Psoas muscle (tissue), 7 donors: ENCODE measurements at regions not wholly inside any gene's neighbourhood (a gene's known extent, or its start where the extent isn't known, plus 50 kb on each side); places are given as distances from the start of the nearest gene placed in this dataset.

Experiments
- ATAC-seq, 4 donors: fragments of 200-7000 bp; cut with Tn5 transposase; one replicate each; pipeline ENCODE4 v1.9.1; 2020; ENCODE audit warnings: moderate library complexity in 3 of 4, mild to moderate bottlenecking in 2 of 4
- DNase-seq, 2 donors: peaks; one replicate each; pipeline ENCODE4 v3.0.0-alpha.2; 2020
- H3K27ac ChIP-seq: fragments of 200-600 bp; one replicate; pipeline ENCODE4 v1.8.0; 2022
- H3K27me3 ChIP-seq, 3 donors: fragments of 200-600 bp in 1 of 3; one replicate each; pipeline versions ENCODE4 v1.6.1 to v1.8.0; 2013 to 2022; ENCODE audit warnings: low read length in 2 of 3, mild to moderate bottlenecking in 2 of 3, moderate library complexity in 1 of 3; ENCODE audit not compliant: insufficient read depth in 3 of 3
- H3K36me3 ChIP-seq, 2 donors: fragments of 200-600 bp in 1 of 2; one replicate each; pipeline versions ENCODE4 v1.6.1 to v1.8.0; 2013 to 2022; ENCODE audit warnings: low read depth in 1 of 2, mild to moderate bottlenecking in 1 of 2, moderate library complexity in 1 of 2; ENCODE audit not compliant: insufficient read depth in 1 of 2
- H3K4me1 ChIP-seq: fragments of 200-600 bp; one replicate; pipeline ENCODE4 v1.8.0; 2022
- H3K4me3 ChIP-seq: fragments of 200-600 bp; one replicate; pipeline ENCODE4 v1.8.0; 2022; ENCODE audit warnings: mild to moderate bottlenecking
- H3K9me3 ChIP-seq: fragments of 200-600 bp; one replicate; pipeline ENCODE4 v1.8.0; 2022
- WGBS, 3 donors: extraction: QIAGEN DNeasy Blood & Tissue Kit; methylation state at CpG; one replicate each; pipeline versions ENCODE4 v1.1.6 to v1.1.7; 2013; 5-methylcytosine and 5-hydroxymethylcytosine counted together
- intact Hi-C, 2 donors: fragments of 100-400 bp; cut with DNase I; formaldehyde crosslinking; loops; one replicate each; pipeline versions ENCODE4 v1.11.0 to v1.14.2; 2022
- TF ChIP-seq, protein P1 (sequence below): fragments of 200-600 bp; IDR thresholded peaks from one replicate; pipeline ENCODE4 v1.8.0; 2022; ENCODE audit warnings: antibody characterized with exemption
- donor health status: healthy with polysubstance abuse.
- donor health status: DM: no; HTN: no; CAD: no; lungs with moderate emphysema.
- donor health status: Bipolar disorder and iron deficiency.
- donor health status: healthy.
- donor health status: DM: yes; HTN: yes; CAD: no.
- donor health status: DM: no; HTN: no; CAD: no.
- donor health status: DM: yes; HTN: yes; CAD: no.

DNA sequence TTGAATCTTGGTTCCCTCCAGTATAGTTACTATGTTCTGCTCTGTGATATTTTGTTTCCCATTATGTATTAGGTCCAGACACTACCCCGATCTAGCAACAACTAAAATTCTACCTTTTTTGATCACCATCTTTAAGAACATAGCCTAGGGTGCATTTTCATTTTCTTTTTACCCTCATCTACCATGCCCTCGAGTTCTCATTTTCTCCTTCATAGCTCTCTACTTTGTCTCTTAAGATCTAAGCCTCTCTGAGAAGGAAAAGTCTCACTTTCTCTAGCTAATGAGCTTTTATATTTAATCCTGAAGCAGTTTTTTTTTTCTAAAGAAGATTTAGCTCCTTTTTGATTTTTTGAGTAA lies 1089.4 kb upstream of the SLC39A10 start:
- Histone ChIP-seq H3K4me3 (no peak overlapping the region), H3K9me3 (no peaks in the 10 kb centered on the region), H3K4me1 (no peaks in the 10 kb centered on the region), H3K36me3 (no peaks in the 10 kb centered on the region), H3K27ac (no peak overlapping the region), H3K27me3 (no peaks in the 10 kb centered on the region)
- TF ChIP-seq, protein P1, sequence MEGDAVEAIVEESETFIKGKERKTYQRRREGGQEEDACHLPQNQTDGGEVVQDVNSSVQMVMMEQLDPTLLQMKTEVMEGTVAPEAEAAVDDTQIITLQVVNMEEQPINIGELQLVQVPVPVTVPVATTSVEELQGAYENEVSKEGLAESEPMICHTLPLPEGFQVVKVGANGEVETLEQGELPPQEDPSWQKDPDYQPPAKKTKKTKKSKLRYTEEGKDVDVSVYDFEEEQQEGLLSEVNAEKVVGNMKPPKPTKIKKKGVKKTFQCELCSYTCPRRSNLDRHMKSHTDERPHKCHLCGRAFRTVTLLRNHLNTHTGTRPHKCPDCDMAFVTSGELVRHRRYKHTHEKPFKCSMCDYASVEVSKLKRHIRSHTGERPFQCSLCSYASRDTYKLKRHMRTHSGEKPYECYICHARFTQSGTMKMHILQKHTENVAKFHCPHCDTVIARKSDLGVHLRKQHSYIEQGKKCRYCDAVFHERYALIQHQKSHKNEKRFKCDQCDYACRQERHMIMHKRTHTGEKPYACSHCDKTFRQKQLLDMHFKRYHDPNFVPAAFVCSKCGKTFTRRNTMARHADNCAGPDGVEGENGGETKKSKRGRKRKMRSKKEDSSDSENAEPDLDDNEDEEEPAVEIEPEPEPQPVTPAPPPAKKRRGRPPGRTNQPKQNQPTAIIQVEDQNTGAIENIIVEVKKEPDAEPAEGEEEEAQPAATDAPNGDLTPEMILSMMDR = no peak
- intact Hi-C loops = no loop called here
- DNase-seq (no peak), ATAC-seq (no peak)
- 78 to 86% (median 85%) methylated on average over 2 of the region's 2 CpGs for WGBS, 3 donors

DNA sequence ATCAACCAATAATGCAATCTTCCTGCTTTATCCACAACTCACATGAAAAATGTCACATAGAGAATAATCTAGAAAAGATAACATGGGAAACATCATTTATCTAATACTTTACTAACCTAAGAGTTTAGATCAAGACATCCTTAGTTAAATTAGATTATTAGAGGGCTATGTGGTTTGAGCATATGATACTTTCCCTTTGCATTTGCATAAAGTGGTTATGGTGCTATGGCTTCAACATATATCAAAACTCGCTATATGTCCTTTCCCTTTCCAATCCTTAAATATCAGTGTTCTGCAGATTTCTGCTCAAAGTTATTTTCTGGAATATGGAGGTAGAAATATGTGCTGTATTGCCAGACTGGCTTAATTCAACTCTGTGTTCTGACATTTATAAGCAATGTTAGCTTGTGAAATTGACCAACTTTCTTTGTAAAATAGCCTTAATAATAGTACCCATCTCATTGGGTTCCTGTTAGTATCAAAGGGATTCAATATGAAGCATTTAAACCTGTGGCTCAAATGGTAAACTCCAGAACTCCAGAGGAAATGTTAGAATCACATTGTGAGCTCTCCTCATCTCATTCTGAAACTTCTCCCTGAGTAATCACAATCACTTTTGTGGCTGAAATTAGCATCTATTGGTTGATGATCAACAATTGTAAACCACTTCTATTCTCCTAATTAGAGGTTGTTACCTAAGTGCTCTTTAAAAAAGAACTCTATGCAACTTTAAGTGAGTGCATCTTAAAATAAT lies 1089.9 kb upstream of the SLC39A10 start:
- DNase-seq (no peak), ATAC-seq (no peak)
- TF ChIP-seq, protein P1 = no peak
- H3K4me3 ChIP-seq = no peak overlapping the region
- no peaks in the 10 kb centered on the region for H3K4me1 ChIP-seq
- H3K27ac ChIP-seq = no peak overlapping the region
- 88 to 97% (median 95%) methylated on average over 1 of the region's 1 CpG for WGBS, 3 donors
- no peaks in the 10 kb centered on the region for H3K27me3 ChIP-seq
- no peaks in the 10 kb centered on the region for H3K9me3 ChIP-seq
- intact Hi-C loops = no loop called here
- no peaks in the 10 kb centered on the region for H3K36me3 ChIP-seq

DNA sequence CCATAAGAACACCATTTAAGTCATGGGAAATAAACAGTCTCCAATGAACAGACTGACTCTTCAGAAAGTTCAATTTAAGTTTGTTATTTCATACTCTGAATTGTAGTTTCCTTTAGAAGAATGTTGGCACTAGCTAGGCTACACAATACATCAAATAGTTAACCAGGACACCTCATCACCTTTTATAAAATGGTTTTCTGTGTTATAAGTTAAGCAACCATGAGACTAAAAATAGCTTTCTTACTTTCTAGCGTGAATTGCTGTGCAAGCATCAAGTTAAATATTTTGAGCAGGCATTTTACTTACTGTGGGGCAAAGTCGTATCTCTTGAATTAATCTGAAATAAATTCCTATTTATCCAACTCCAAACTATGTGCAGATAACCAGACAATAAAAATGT lies 1092.6 kb upstream of the SLC39A10 start:
- intact Hi-C loops = no loop called here
- TF ChIP-seq, protein P1 = no peak
- WGBS, 3 donors = 44 to 55% (median 55%) methylated on average over 2 of the region's 2 CpGs
- Histone ChIP-seq H3K27me3 (no peaks in the 10 kb centered on the region), H3K27ac (no peak overlapping the region), H3K9me3 (no peaks in the 10 kb centered on the region), H3K4me1 (no peaks in the 10 kb centered on the region), H3K36me3 (no peaks in the 10 kb centered on the region), H3K4me3 (no peak overlapping the region)
- ATAC-seq (no peak), DNase-seq (no peak)

DNA sequence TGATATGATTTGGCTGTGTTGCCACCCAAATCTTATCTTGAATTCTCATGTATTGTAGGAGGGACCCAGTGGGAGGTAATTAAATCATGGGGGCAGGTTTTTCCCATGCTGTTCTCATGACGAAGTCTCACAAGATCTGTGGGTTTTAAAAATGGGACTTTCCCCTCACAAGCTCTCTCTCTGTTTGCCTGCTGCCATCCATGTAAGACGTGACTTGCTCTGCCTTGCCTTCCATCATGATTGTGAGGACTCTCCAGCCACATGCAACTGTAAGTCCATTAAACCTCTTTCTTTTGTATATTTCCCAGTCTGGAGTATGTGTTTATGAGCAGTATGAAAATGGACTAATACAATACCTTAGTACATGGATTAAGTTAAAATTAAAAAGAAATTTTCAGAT lies 1094.7 kb upstream of the SLC39A10 start:
- no peak overlapping the region for H3K27ac ChIP-seq
- intact Hi-C loops = no loop called here
- no peaks in the 10 kb centered on the region for H3K36me3 ChIP-seq
- H3K27me3 ChIP-seq = no peaks in the 10 kb centered on the region
- DNase-seq (no peak), ATAC-seq (no peak)
- WGBS, 3 donors = 81 to 89% (median 83%) methylated on average over 2 of the region's 2 CpGs
- no peaks in the 10 kb centered on the region for H3K4me1 ChIP-seq
- H3K4me3 ChIP-seq = no peak overlapping the region
- TF ChIP-seq, protein P1 = no peak
- H3K9me3 ChIP-seq = no peaks in the 10 kb centered on the region

DNA sequence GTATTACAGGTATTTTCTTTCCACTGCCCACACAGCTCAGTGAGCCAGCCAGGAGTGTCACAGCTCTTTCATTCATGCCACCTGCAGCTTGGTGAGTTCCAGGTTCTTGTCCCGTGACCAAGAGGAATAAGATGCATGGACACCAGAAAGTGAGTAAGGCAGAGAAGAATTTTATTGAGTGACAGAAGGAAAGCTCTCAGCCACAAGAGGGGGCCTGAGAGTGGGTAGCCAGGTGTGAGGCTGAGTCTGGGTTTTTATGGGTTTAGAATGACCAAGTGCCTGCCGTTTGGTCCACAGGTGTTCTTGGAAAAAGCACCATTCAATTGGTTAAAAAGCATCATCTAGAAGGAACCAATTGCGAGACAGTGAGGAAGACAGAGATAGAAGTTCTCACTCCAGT lies 1097.1 kb upstream of the SLC39A10 start:
- Histone ChIP-seq H3K4me3 (no peak overlapping the region), H3K36me3 (no peaks in the 10 kb centered on the region), H3K27ac (no peak overlapping the region), H3K27me3 (no peaks in the 10 kb centered on the region), H3K4me1 (no peaks in the 10 kb centered on the region), H3K9me3 (no peaks in the 10 kb centered on the region)
- DNase-seq (no peak), ATAC-seq (no peak)
- TF ChIP-seq, protein P1 = no peak
- WGBS, 3 donors = 85 to 89% (median 87%) methylated on average over 3 of the region's 3 CpGs
- intact Hi-C loops = no loop called here
